Left hindlimb (tissue), 1 donor: ENCODE measurements at regions not wholly inside any gene's neighbourhood (a gene's known extent, or its start where the extent isn't known, plus 50 kb on each side); places are given as distances from the start of the nearest gene placed in this dataset.
A peak's percentile ranks its signal among the peaks of the same experiment; 100 is the strongest.

ENCODE experiments used
- DNase-seq: peaks from one replicate; pipeline ENCODE4 v3.0.0-alpha.2; 2018

DNA sequence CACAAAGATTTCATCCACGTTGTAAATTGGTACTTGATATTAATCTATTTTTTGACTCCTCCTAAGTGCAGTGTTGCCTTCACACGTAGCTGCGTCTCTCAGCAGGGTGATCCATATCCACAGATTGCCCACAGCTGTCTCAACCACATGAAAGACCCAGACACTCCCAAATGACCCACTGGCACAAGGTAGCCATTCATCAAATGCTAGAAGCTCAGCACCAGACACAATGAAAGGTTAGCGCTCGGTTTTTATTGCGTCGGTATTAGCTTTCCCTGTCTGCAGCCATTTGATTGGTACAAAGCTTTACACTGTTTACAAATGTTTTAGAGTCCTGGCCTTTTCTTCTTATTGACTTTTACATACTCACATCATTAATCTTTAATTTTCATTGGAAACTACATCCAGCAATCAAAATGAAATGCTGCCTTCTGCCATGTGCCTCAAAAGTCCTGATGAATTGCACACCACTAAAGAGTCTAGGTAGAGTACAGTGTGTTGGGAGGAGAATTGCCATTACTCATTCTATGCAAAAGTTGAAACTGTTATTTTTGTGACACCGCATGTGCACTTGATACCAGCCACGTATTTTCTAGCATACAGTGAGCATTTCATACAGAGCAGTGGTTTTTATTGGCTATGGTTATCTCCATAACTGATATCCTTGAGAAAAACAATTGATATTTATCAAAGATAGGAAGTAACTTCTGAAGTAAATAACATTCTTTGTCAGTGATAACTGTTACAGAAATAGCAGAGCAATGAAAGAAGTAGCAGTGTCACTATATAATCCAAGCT lies 127.3 kb upstream of the NUDT7 start:
- no peak for DNase-seq

DNA sequence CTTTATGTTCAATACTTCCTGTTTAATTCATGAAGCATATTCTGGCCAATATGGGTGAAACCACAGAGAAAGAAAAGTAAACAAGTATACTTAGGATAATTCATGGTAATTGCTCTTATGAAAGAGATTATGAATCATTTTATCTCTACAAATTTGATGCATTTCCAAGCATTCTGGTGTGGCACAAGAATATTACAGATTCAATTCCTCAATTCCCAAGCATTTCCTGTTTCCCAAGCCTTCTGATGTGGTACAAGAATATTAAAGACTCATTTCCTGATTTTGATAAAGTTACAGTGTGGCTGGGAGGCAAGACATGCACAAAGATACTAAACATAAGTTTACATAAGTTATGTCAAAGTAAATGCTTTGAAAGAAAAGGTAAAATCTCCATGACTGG lies 126.1 kb upstream of the NUDT7 start:
- DNase-seq, result no peak

DNA sequence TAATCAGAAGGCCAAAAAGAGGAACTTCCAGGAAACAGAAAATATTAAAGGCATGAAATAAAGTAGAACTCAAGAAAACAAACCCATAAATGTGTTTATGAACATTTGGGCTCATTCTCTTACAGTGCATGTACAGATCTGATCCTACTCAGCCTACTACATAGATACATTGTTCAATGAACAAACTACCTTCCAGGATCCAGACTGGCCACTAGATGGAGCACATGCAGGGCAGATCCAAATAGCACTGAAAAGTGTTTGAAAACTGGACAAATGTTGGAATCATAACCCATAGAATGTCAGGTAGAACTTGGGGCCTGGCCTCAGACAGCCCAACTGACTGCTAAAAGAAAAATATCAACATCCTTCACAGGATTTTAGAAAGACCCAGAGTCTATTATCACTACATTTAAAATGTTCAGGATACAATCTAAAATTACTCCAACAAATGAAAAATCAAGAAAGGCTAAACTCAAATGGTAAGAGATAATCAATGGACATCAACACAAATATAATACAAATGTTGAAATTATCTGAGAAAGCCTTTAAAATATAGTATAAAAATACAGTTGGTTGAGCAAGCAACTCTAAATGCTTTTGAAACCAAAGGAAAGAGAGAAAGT lies 122.4 kb upstream of the NUDT7 start:
- DNase-seq, result no peak

DNA sequence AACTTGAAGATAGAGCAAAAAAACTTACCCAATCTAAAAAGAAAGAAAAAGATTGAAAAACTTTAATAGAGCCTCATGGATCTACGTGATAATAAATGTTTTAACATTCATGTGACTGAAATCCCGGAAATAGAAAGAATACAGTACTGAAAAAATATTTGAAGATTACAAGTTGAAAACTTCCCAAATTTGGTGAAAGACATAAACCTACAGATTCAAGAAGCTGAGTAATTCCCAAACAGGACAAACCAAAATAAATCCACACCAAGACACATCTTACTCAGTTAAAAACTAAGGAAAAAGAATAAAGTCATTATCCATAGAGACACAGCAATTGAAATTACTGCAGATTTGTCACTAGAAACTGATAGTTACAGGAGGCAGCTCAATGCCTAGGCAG lies 121.8 kb upstream of the NUDT7 start:
- no peak for DNase-seq

DNA sequence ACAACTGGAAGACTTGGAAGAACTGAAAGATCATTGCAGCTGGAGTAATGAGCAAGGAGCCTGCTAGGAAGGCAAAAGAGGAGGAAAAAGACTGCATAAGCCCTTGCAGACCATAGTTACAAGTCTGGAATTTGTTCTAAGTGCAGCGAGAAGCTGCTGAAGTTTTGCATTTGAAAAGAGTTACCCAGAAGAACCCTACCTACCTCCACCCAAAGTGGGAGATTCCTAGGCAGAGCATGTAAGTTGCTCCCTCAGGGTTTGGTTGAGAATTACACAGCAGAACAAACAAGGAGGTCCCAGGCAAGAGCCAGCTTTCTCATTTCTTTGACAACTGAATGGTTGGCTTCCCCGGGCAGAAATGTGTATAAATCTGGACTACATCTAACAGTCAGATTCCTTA lies 118.7 kb upstream of the NUDT7 start:
- DNase-seq, result no peak

DNA sequence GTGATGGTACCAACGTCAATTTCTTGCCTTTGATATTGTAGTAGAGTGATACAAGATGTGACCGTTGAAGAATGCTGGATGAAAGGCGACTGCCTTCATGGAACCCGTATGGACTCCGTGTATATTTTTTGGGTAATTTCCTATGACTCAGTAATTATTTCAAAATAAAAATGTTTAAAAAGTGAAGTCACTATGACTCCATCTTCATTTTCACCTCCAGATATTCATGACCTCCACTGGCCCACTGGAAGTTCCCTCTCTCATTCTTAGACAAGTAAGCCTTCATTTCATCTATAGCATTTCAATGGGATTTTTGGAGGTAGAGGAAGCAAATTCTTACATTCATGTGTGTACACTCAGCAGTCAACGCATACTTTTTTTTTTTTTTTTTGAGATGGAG lies 111.8 kb upstream of the NUDT7 start:
- no peak for DNase-seq

DNA sequence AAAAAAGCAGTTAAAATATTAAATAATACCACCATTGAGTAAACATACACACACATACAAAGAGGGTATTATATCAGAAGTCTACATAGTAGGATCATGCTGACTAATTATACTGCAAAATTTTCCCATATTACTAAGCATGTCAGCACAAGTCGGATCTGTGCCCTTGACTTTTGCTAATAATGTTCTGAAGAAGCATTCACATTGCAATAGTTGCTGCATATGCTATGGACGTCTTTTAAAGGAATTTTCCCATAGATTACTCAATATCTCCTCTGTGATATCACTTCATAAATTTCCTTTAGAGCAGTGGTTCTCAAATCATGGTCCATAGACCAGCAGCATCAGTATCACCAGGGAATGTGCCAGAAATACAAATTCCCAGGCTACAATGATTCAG lies 110.9 kb upstream of the NUDT7 start:
- no peak for DNase-seq

DNA sequence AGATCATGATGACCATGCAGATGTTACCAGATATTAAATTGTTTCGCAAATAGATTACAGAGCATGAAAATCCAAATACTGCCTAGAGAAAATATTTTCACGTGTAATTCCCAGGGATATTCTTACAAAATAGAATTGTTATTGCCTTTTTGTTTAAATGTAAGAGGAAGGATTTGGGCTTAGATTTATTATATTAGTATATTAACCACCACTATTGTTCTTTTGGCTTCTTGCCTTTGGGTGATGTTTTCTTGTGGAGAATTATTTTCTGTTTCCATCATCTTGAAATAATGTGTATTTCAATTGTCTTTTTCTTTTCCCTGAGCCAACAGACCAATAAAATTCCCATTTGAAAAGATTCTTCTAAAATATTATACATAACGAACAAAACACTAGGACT lies 109.7 kb upstream of the NUDT7 start:
- DNase-seq, result no peak

DNA sequence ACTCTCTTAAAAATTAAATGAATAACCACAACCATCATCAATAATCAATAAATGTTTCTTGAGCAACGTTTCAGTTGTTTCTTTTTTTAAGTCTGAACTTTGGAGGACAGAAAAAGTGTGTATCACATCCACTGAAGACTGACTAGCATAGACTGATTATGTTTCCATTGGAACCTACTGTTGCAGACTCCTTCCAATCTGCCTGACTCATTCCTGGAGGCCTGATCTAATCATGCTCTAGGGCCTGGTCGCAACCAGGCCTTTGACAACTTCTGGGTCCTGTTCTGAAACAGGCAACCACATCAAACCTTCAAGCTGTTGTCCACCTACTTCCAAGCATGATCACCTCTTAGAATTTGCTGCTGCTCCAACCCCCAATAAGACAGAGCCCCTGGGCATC lies 109.2 kb upstream of the NUDT7 start:
- no peak for DNase-seq

DNA sequence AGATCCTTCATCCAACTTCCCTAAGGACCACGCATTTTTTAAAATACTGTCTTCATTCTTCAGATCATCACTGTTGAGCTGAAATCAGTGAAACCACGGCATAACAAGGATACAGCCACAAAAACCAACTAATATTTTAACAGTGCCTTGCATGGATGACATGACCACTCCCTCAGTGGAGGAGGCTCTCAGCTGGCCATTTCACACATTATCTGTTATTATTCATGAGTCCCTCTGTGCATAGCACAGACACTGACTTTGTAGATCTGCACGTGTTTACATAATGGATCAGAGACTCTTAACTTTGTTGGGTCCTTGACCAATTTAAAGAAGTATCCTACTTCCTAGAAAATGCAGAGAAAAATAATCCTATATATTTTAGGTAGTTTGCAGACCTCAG lies 104.8 kb upstream of the NUDT7 start:
- DNase-seq, result no peak

DNA sequence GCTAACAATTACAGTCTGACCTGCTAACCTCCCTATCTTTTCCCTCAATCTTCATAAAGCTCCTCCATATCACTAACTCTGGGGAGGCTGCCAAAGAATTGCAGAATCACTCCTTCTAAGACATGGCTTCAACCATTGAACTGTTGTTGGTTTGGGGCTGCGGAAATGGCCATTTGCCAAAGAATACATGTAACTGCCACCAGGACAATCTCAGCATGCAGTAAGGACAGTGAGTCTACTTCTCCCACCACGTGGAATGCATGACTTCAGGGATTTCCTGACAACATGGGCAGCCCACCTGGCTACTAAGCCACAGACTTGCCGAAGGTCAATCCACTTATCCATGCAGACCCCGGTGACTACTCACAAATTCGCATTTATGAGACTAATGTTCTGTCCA lies 104.3 kb upstream of the NUDT7 start:
- no peak for DNase-seq

DNA sequence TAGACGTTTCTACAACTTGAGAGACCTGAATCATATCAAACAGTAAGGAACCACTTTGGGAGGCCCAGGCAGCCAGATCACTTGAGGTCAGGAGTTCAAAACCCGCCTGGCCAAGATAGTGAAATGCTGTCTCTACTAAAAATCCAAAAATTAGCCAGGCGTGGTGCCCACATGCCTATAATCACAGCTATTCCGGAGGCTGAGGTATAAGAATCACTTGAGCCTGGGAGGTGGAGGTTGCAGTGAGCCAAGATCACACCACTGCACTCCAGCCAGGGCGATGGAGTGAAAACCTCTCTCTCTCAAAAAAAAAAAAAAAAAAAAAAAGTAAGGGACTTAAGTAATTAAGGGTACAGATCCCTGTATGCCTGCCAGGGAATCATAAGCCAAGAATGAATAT lies 103.4 kb upstream of the NUDT7 start:
- no peak for DNase-seq

DNA sequence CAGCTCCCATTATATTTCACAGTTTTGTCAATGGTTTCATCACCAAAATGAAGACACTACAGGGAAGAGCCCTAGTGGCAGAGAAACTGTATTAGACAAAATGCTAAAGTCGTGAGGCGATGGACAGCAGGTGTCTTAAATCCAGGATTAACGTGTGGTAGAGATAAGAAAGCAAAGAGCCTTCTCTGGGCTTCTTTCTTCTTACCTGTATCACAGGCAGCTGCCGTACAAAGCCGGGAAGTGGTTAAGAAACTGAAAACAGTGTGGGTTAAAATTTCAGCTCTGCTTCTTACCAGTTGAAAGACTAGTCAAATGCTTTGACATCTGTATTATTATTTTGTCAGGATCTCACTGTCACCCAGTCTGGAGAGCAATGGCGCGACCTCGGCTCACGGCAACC lies 98.2 kb upstream of the NUDT7 start:
- no peak for DNase-seq

DNA sequence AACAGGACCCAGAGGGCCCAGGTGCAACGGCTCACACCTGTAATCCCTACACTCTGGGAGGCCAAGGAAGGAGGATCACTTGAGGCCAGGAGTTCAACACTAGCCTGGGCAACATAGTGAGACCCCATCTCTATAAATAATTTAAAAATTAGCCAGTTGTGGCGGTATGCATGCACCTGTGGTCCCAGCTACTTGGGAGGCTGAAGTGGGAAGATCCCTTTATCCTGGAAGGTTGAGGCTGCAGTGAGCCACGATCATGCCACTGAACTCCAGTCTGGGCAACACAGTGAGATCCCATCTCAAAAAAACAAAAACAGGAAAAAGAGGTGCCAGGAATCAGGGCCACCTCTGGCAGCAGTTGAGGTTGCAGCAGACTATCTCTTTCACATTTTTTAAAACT lies 85.7 kb upstream of the NUDT7 start:
- no peak for DNase-seq

DNA sequence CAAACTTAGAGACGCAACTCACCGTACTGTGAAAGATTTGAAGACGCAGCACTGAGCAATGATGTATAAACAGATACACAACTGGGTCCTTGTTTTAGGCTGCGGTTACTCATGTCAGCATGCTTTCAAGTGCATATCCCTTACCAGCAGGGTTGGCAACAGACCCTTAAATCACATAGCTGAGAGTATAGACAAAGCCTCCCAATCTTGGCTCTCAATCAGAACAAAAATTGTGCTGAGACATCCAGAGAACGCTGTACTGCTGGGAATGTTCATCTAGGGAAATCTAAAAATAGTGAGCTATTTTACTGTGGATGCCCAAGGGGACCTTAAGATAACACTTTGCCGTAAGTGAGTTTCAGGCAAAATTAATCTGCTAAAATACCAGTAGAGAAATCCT lies 84.4 kb upstream of the NUDT7 start:
- DNase-seq, result peak; percentile 44

DNA sequence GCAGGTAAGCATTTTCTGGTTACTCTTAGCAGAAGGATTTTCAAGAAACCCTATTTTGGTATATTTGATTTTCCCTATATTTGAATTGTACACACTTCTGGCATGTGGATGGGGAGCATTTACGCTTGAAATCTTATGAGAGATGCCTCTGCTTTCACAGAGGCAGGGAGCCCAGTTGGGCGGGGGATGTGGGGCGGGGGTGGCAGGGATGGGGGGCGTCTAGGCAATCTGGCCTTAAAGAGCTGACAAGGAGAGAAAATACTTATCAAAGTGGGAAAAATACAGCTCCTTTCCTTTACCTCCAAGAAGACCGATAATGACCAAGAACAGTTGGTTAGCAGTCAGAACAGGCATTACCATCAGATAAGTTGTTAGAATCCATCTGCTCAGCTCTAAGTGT lies 79.1 kb upstream of the NUDT7 start:
- no peak for DNase-seq

DNA sequence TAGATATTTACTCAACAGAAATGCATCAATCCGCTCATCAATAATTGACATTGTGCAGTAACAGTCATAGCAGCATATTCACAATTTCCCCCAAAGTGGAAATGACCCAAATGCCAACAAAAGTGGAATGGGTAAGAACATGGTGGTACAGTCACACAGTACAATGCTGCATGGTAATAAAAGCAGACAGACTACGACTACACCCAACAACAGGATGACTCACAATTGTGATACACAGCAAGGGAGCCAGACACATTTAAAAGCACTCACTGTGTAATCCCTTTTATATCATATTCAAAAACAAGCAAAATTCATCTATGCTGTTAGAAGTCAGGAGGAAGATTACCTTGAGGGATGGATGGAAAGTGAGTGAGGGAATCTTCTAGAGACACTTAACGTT lies 76.5 kb upstream of the NUDT7 start:
- DNase-seq, result no peak

DNA sequence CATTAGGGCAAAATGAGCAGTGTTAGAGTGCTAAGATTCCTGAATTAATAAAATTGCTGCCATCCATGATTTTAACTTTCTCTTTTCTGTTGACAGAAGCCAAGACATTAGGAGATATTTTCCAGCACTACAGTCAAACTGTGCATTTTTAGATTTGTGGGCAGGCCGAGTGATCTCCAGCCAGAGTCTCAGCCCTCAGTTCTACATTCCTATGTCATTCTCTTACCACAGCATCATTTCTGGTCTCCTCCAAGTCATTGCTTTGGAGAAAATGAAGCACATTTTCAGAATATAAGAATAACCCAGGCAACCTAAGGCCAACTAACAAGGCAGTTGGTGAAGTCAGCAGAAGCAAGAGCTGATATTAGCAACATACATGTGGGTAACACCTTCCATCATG lies 74.6 kb upstream of the NUDT7 start:
- peak; percentile 59 for DNase-seq

DNA sequence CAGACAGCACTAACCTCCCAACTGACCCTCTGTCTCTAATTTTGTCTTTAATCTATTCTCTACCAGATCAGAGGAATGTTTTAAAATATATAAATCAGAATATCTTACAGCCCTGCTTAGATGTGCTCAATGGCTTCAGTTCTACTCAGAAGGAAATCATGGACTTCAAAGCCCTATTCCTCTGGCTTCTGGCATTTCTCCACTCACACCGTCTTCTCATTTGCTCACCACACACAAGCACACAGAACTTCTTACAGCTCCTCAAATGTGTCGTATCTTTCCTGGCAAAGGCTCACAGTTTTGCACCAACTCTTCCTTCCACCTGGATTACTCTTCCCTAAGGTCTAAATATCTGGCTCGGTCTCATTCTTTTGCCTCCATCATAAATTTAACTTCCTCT lies 71.6 kb upstream of the NUDT7 start:
- DNase-seq, result no peak

DNA sequence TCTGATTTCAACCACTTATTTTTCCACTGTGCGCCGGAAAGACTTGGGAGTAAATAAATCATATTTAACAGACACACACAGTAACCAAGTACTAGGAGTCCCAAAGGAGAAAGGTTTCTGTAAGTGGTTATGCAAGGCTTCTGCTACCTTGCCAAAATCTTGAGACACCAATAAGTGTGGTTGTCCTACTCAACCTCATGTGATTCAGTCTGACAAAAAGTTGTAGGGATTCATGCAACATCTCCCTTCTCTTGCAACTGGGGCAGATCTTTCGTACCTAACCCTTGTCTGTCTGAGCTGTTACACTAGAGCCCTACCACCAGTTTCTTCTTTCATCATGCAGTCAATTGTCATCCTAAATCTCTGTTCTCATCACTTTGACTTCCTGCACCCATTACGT lies 69.9 kb upstream of the NUDT7 start:
- DNase-seq, result no peak

DNA sequence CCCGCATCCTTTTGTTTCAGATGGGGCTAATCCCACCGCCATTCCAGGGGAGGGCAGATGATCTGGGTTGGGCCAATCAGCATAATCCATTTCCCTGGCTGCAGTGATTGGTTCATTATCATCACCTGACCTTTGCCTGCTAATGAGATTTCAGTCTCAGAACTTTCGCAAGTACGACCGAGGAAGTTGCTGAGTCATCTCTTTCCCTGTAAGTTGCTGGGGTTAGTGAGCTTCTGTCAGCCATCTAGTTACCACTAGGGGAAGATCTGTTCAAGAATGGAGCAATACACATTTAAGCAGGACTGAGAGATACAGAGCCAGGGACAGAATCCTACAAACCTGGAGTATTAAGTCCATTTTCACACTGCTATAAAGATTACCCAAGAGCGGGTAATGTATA lies 65.3 kb upstream of the NUDT7 start:
- no peak for DNase-seq

DNA sequence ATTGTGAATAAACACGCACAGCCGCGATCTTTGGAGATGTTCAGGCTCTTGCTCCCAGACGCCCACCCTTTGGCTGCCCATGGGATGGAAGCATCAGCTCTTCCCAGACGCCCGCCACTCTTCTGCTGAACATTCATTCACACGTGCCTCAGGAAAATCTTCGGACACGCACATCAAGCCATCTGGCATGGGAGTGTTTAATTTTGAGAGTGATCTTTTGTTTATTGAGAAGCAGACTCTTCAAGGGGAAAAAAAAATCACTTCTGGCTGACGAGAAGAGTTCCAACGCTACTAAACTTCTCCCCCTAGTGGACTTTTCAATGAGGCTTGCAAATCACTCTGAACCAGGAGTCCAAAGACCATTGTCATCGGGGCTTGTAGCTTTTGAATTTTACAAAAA lies 62.0 kb upstream of the NUDT7 start:
- no peak for DNase-seq

DNA sequence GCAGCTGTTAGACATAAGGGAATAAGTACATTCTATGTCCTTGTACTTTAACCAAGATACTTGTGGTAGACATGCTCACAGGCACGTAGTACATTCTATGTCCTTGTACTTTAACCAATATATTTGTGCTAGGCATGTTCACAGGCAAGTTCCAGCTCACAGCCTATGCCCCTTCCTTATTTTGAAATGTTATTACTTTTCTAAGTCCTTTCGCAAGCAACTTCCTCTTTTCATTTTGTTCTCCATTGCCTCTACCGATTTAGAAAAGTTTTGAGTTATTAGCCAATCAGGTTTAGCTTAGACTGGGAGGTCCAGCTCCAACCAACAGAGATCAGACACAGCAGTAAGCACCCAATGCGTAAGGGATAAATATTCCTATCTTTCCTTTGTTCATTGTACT lies 60.1 kb upstream of the NUDT7 start:
- DNase-seq, result no peak

DNA sequence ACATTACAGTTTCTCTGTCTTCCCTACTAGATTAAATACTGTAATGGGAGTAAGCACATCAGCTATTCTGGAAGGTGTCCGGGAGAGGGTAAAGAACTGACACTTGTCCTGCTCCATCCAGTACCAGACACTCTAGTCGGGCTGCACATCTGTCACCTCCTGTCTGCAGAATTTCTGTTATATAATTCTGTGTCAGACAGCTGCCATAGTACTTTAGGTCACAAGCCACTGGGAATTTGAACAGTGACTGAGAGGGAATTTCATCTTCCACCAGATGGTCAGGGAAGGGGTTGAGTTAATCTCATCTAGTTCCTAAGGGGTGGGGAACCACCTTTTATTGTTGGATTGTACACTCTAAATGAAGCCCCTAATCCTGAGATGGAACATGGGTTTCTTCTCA lies 58.6 kb upstream of the NUDT7 start:
- DNase-seq, result no peak

DNA sequence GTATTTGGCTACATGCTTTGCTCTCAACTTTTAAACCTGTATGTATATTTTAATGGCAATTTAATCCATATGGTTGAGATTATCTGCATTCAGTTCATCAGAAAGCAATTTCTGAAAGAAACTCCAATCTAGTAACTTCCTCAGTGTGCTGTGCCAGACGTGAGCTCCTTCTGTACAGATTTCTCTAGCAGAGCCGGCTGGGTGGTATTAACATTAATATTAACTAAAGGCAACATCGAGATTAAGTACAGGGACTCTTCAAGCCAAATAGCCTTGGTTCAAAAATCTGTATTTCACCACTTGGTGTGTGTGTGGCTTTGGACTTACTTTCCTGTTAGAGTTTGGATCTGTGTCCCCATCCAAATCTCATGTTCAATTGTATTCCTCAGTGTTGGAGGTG lies 55.5 kb upstream of the NUDT7 start:
- no peak for DNase-seq
